H9 (cell line): ENCODE measurements at regions not wholly inside any gene's neighbourhood (a gene's known extent, or its start where the extent isn't known, plus 50 kb on each side); places are given as distances from the start of the nearest gene placed in this dataset.

ENCODE experiments used
- DNase-seq: peaks from one replicate; pipeline ENCODE4 v3.0.0-alpha.2; 2017
- H2AFZ ChIP-seq: one replicate; pipeline ENCODE4 v1.6.1; 2013; ENCODE audit warnings: mild to moderate bottlenecking, low read length, control low read depth, moderate library complexity
- H2AK5ac ChIP-seq: 2 replicates; pipeline ENCODE4 v1.6.1; 2013; ENCODE audit warnings: low read length, control low read depth, mixed read lengths; ENCODE audit not compliant: insufficient read length
- H2BK120ac ChIP-seq: one replicate; pipeline ENCODE4 v1.6.1; 2013; ENCODE audit warnings: low read depth, mild to moderate bottlenecking, low read length, control low read depth, inconsistent platforms; ENCODE audit not compliant: poor library complexity, severe bottlenecking
- H2BK12ac ChIP-seq: 2 replicates; pipeline ENCODE4 v1.6.1; 2013; ENCODE audit warnings: low read length, control low read depth, mixed read lengths, low read depth; ENCODE audit not compliant: insufficient read length
- H2BK15ac ChIP-seq: 2 replicates; pipeline ENCODE4 v1.6.1; 2013; ENCODE audit warnings: low read depth, low read length, control low read depth
- H2BK20ac ChIP-seq: one replicate; pipeline ENCODE4 v1.6.1; 2013; ENCODE audit warnings: low read depth, mild to moderate bottlenecking, low read length, control low read depth, inconsistent platforms; ENCODE audit not compliant: poor library complexity, severe bottlenecking
- H2BK5ac ChIP-seq: 2 replicates; pipeline ENCODE4 v1.6.1; 2013; ENCODE audit warnings: low read length, control low read depth, mixed read lengths; ENCODE audit not compliant: insufficient read length
- H3K14ac ChIP-seq: 2 replicates; pipeline ENCODE4 v1.6.1; 2013; ENCODE audit warnings: low read length, control low read depth; ENCODE audit not compliant: insufficient read depth
- H3K18ac ChIP-seq: 2 replicates; pipeline ENCODE4 v1.6.1; 2013; ENCODE audit warnings: low read depth, mild to moderate bottlenecking, mixed read lengths, low read length, control low read depth; ENCODE audit not compliant: insufficient read length
- H3K23ac ChIP-seq: 2 replicates; pipeline ENCODE4 v1.6.1; 2013; ENCODE audit warnings: low read length, control low read depth, mixed read lengths, low read depth; ENCODE audit not compliant: insufficient read length
- H3K23me2 ChIP-seq: 2 replicates; pipeline ENCODE4 v1.6.1; 2013; ENCODE audit warnings: low read depth, mild to moderate bottlenecking, mixed read lengths, low read length, control low read depth; ENCODE audit not compliant: insufficient read length, poor library complexity, severe bottlenecking
- H3K27ac ChIP-seq: 2 replicates; pipeline ENCODE4 v1.5.1; 2013; ENCODE audit warnings: low read length, control low read depth, mixed read lengths, low read depth; ENCODE audit not compliant: insufficient read length
- H3K27me3 ChIP-seq: 2 replicates; pipeline ENCODE4 v1.6.1; 2013; ENCODE audit warnings: low read length, control low read depth, inconsistent platforms; ENCODE audit not compliant: insufficient read depth
- H3K4ac ChIP-seq: 2 replicates; pipeline ENCODE4 v1.6.1; 2013; ENCODE audit warnings: low read depth, mild to moderate bottlenecking, control low read depth, inconsistent platforms, low read length, moderate library complexity
- H3K4me1 ChIP-seq: 2 replicates; pipeline ENCODE4 v1.6.1; 2013; ENCODE audit warnings: low read length, control low read depth, inconsistent platforms; ENCODE audit not compliant: insufficient read depth
- H3K4me2 ChIP-seq: 2 replicates; pipeline ENCODE4 v1.6.1; 2013; ENCODE audit warnings: low read length, control low read depth, mixed read lengths; ENCODE audit not compliant: insufficient read length, insufficient read depth
- H3K56ac ChIP-seq: 2 replicates; pipeline ENCODE4 v1.6.1; 2013; ENCODE audit warnings: low read depth, mild to moderate bottlenecking, mixed read lengths, low read length, control low read depth; ENCODE audit not compliant: insufficient read length
- H3K79me1 ChIP-seq: 2 replicates; pipeline ENCODE4 v1.6.1; 2013; ENCODE audit warnings: low read depth, mild to moderate bottlenecking, moderate library complexity, low read length, control low read depth, inconsistent platforms; ENCODE audit not compliant: insufficient read depth, poor library complexity, severe bottlenecking
- H3K79me2 ChIP-seq: 2 replicates; pipeline ENCODE4 v1.6.1; 2013; ENCODE audit warnings: low read length, control low read depth, inconsistent platforms; ENCODE audit not compliant: insufficient read depth
- H3K9ac ChIP-seq: 2 replicates; pipeline ENCODE4 v1.6.1; 2013; ENCODE audit warnings: low read length, control low read depth, mixed read lengths; ENCODE audit not compliant: insufficient read length; ENCODE audit errors: extremely low read depth
- H3K9me3 ChIP-seq: one replicate; pipeline ENCODE4 v1.6.1; 2013; ENCODE audit warnings: low read depth, low read length, inconsistent platforms; ENCODE audit not compliant: control insufficient read depth
- H3T11ph ChIP-seq: one replicate; pipeline ENCODE4 v1.6.1; 2013; ENCODE audit warnings: mild to moderate bottlenecking, low read length, control low read depth, inconsistent platforms
- H4K20me1 ChIP-seq: one replicate; pipeline ENCODE4 v1.6.1; 2013; ENCODE audit not compliant: control insufficient read depth, insufficient read length, insufficient read depth
- H4K5ac ChIP-seq: 2 replicates; pipeline ENCODE4 v1.6.1; 2013; ENCODE audit warnings: low read depth, mild to moderate bottlenecking, mixed read lengths, low read length, control low read depth; ENCODE audit not compliant: insufficient read length
- H4K8ac ChIP-seq: replicated peaks from 2 replicates; pipeline ENCODE4 v1.6.1; 2013; ENCODE audit warnings: low read length, control low read depth, mixed read lengths, low read depth; ENCODE audit not compliant: insufficient read length
- H4K91ac ChIP-seq: 2 replicates; pipeline ENCODE4 v1.6.1; 2013; ENCODE audit warnings: low read depth, mild to moderate bottlenecking, moderate library complexity, mixed read lengths, low read length, control low read depth; ENCODE audit not compliant: insufficient read length
- H3K27ac Mint-ChIP-seq, 3 experiments: 2 replicates in 2 of 3; 3 replicates in 1 of 3; pipeline ENCODE4 v1.8.0; 2020 to 2021; ENCODE audit warnings: mixed read lengths in 3 of 3, mild to moderate bottlenecking in 1 of 3, moderate library complexity in 1 of 3
- H3K27me3 Mint-ChIP-seq: 2 replicates; pipeline ENCODE4 v1.8.0; 2021; ENCODE audit warnings: low read depth, mild to moderate bottlenecking, moderate library complexity, mixed read lengths
- H3K36me3 Mint-ChIP-seq, 3 experiments: 2 replicates in 2 of 3; 3 replicates in 1 of 3; pipeline ENCODE4 v1.8.0; 2020 to 2021; ENCODE audit warnings: low read depth in 3 of 3, mixed read lengths in 3 of 3; ENCODE audit not compliant: insufficient read depth in 1 of 3
- H3K4me1 Mint-ChIP-seq, 2 experiments: 2 replicates each; pipeline ENCODE4 v1.8.0; 2020; ENCODE audit warnings: mixed read lengths in 2 of 2
- H3K4me3 Mint-ChIP-seq, 2 experiments: 2 replicates in 1 of 2; 3 replicates in 1 of 2; pipeline ENCODE4 v1.8.0; 2020 to 2021; ENCODE audit warnings: mild to moderate bottlenecking in 2 of 2, mixed read lengths in 2 of 2, moderate library complexity in 1 of 2
- H3K9me3 Mint-ChIP-seq, 2 experiments: 2 replicates in 1 of 2; 3 replicates in 1 of 2; pipeline ENCODE4 v1.8.0; 2020; ENCODE audit warnings: mild to moderate bottlenecking in 2 of 2, mixed read lengths in 2 of 2, moderate library complexity in 1 of 2
- CTCF ChIP-seq: fragments of 200-600 bp; sonication (generic); conservative IDR thresholded peaks from 3 replicates; pipeline ENCODE4 v1.8.0; 2021; ENCODE audit warnings: antibody characterized with exemption, mild to moderate bottlenecking
- WGBS: extraction: QIAGEN DNeasy Blood & Tissue Kit; methylation state at CpG from one replicate; pipeline ENCODE4 v1.1.7; 2013; ENCODE audit warnings: missing lambda C conversion rate, low lambda C conversion rate, mixed read lengths; ENCODE audit not compliant: insufficient read length; ENCODE audit errors: extremely low coverage; 5-methylcytosine and 5-hydroxymethylcytosine counted together

- H3K4me3 Mint-ChIP-seq = no peak overlapping the region
- no peak overlapping the region for H3K56ac ChIP-seq
- H3K4ac ChIP-seq = no peak overlapping the region
- no peak overlapping the region for H3T11ph ChIP-seq
- no peak overlapping the region for H2BK5ac ChIP-seq
- peaks cover 6% of the 10 kb centered on the region for H3K27me3 Mint-ChIP-seq
- H3K23me2 ChIP-seq = no peaks in the 10 kb centered on the region
- no peak overlapping the region for H4K8ac ChIP-seq
- H3K4me1 Mint-ChIP-seq = no peaks in the 10 kb centered on the region
- no peaks in the 10 kb centered on the region for H3K79me1 ChIP-seq
- H3K4me2 ChIP-seq = no peak overlapping the region
- no peaks in the 10 kb centered on the region for H4K20me1 ChIP-seq
- H2BK15ac ChIP-seq = no peak overlapping the region
- no peak overlapping the region for H3K23ac ChIP-seq
- H2BK12ac ChIP-seq = no peak overlapping the region
- H2AK5ac ChIP-seq = no peak overlapping the region
- H2BK20ac ChIP-seq = no peak overlapping the region
- H3K27ac Mint-ChIP-seq = no peak overlapping the region
- no peaks in the 10 kb centered on the region for H3K4me1 ChIP-seq
- no peak overlapping the region for H2BK120ac ChIP-seq
- no peak overlapping the region for H3K27ac ChIP-seq
- no peak overlapping the region for H4K91ac ChIP-seq
- no peaks in the 10 kb centered on the region for H3K79me2 ChIP-seq
- H3K27me3 ChIP-seq = no peaks in the 10 kb centered on the region
- no peak overlapping the region for H3K9ac ChIP-seq
- no peak overlapping the region for H3K18ac ChIP-seq
- no peak overlapping the region for H2AFZ ChIP-seq
- H4K5ac ChIP-seq = no peak overlapping the region
- H3K36me3 Mint-ChIP-seq = peaks cover 7 to 23% (median 10%) of the 10 kb centered on the region in 3 experiments; a peak in 6 of 7 replicates
- TF ChIP-seq CTCF = no peak
- no peak for DNase-seq
- peaks cover 99% of the 10 kb centered on the region for H3K9me3 ChIP-seq
- no CpG with 5 or more reads among the region's 18 CpGs for WGBS
- H3K14ac ChIP-seq = no peak overlapping the region
- H3K9me3 Mint-ChIP-seq = peaks cover 84 to 93% of the 10 kb centered on the region in 2 experiments
These were observed 399.4 kb downstream of the TMEM121 start for GRCh38 chr14:105925615-105926372.
